HEK293 (cell line): ENCODE measurements at regions not wholly inside any gene's neighbourhood (a gene's known extent, or its start where the extent isn't known, plus 50 kb on each side); places are given as distances from the start of the nearest gene placed in this dataset.

Source experiments
- CTCF ChIA-PET: fragments of 350-600 bp; formaldehyde crosslinking; extraction: SDS; loops from one replicate; lab custom pipeline; 2021; ENCODE audit warnings: antibody characterized with exemption; lab: Yijun Ruan, JAX
- POLR2A ChIA-PET: fragments of 300-600 bp; formaldehyde crosslinking; extraction: SDS; loops from one replicate; lab custom pipeline; 2020; ENCODE audit warnings: antibody characterized with exemption, inconsistent platforms; lab: Yijun Ruan, JAX
- H3K27ac ChIP-seq: fragments of 200-500 bp; sonication (Bioruptor generic); 2 replicates; pipeline ENCODE4 v1.5.1; 2014; ENCODE audit warnings: low read depth, low read length, control low read depth, inconsistent platforms; ENCODE audit errors: extremely low read depth
- H3K36me3 ChIP-seq, 2 experiments: fragments of 200-500 bp in 1 of 2; sonication (Bioruptor generic) in 1 of 2; 1 replicate in 1 of 2; 2 replicates in 1 of 2; pipeline ENCODE4 v1.5.1; 2014 to 2017; ENCODE audit warnings: inconsistent platforms in 2 of 2, low read length in 2 of 2; ENCODE audit not compliant: control insufficient read depth in 2 of 2, insufficient read depth in 1 of 2
- H3K4me1 ChIP-seq: fragments of 200-500 bp; sonication (Bioruptor generic); 2 replicates; pipeline ENCODE4 v1.5.1; 2014; ENCODE audit warnings: mild to moderate bottlenecking, low read length, inconsistent platforms; ENCODE audit not compliant: control insufficient read depth, insufficient read depth
- H3K4me3 ChIP-seq: 2 replicates; pipeline ENCODE4 v1.5.1; 2011; ENCODE audit warnings: low read depth, mild to moderate bottlenecking, control low read depth, low read length, moderate library complexity
- H3K9me3 ChIP-seq: fragments of 200-500 bp; sonication (Bioruptor generic); 2 replicates; pipeline ENCODE4 v1.5.1; 2014; ENCODE audit warnings: low read depth, low read length, inconsistent platforms; ENCODE audit not compliant: control insufficient read depth, insufficient read depth
- GLI2 ChIP-seq: fragments of 450-650 bp; formaldehyde crosslinking; IDR thresholded peaks from 2 replicates; pipeline ENCODE4; 2017; ENCODE audit warnings: missing biosample characterization, missing genetic modification characterization, low read depth, borderline replicate concordance
- GLI4 ChIP-seq: fragments of 450-650 bp; formaldehyde crosslinking; IDR thresholded peaks from 2 replicates; pipeline ENCODE4 v1.5.1; 2016; ENCODE audit warnings: missing biosample characterization, missing genetic modification characterization
- MZF1 ChIP-seq: fragments of 450-650 bp; formaldehyde crosslinking; IDR thresholded peaks from 2 replicates; pipeline ENCODE4 v1.5.1; 2017; ENCODE audit warnings: missing biosample characterization, missing genetic modification characterization, borderline replicate concordance
- SCRT2 ChIP-seq: fragments of 450-650 bp; formaldehyde crosslinking; IDR thresholded peaks from 2 replicates; pipeline ENCODE4 v1.5.1; 2016; ENCODE audit warnings: missing biosample characterization, missing genetic modification characterization
- ZFP69B ChIP-seq: fragments of 450-650 bp; formaldehyde crosslinking; IDR thresholded peaks from 2 replicates; pipeline ENCODE4 v1.5.1; 2016; ENCODE audit warnings: missing biosample characterization, missing genetic modification characterization
- ZNF112 ChIP-seq: fragments of 450-650 bp; formaldehyde crosslinking; IDR thresholded peaks from 2 replicates; pipeline ENCODE4 v1.5.0; 2017; ENCODE audit warnings: missing biosample characterization, missing genetic modification characterization
- ZNF146 ChIP-seq: fragments of 450-650 bp; formaldehyde crosslinking; IDR thresholded peaks from 2 replicates; pipeline ENCODE4 v1.5.1; 2016; ENCODE audit warnings: missing biosample characterization, missing genetic modification characterization
- ZNF148 ChIP-seq: fragments of 450-650 bp; formaldehyde crosslinking; IDR thresholded peaks from 2 replicates; pipeline ENCODE4 v1.5.0; 2017; ENCODE audit warnings: missing biosample characterization, missing genetic modification characterization, borderline replicate concordance
- ZNF174 ChIP-seq: fragments of 450-650 bp; formaldehyde crosslinking; IDR thresholded peaks from 2 replicates; pipeline ENCODE4 v1.5.0; 2017; ENCODE audit warnings: missing biosample characterization, mild to moderate bottlenecking, missing genetic modification characterization
- ZNF175 ChIP-seq: fragments of 450-650 bp; formaldehyde crosslinking; IDR thresholded peaks from 2 replicates; pipeline ENCODE4 v1.5.1; 2016; ENCODE audit warnings: missing biosample characterization, missing genetic modification characterization
- ZNF184 ChIP-seq: fragments of 450-650 bp; IDR thresholded peaks from 2 replicates; pipeline ENCODE4 v1.5.1; 2018; ENCODE audit warnings: missing biosample characterization, mild to moderate bottlenecking, missing genetic modification characterization
- ZNF544 ChIP-seq: fragments of 450-650 bp; formaldehyde crosslinking; IDR thresholded peaks from 2 replicates; pipeline ENCODE4 v1.5.0; 2017; ENCODE audit warnings: missing biosample characterization, missing genetic modification characterization
- ZNF701 ChIP-seq: fragments of 450-650 bp; formaldehyde crosslinking; IDR thresholded peaks from 2 replicates; pipeline ENCODE4 v1.5.1; 2016; ENCODE audit warnings: missing biosample characterization, missing genetic modification characterization
- ZNF707 ChIP-seq: fragments of 450-650 bp; formaldehyde crosslinking; IDR thresholded peaks from 2 replicates; pipeline ENCODE4 v1.5.1; 2016; ENCODE audit warnings: missing biosample characterization, missing genetic modification characterization
- ZNF785 ChIP-seq: fragments of 450-650 bp; formaldehyde crosslinking; IDR thresholded peaks from 2 replicates; pipeline ENCODE4 v1.5.1; 2016; ENCODE audit warnings: missing biosample characterization, missing genetic modification characterization
- ZNF792 ChIP-seq: fragments of 450-650 bp; formaldehyde crosslinking; IDR thresholded peaks from 2 replicates; pipeline ENCODE4 v1.5.1; 2016; ENCODE audit warnings: missing biosample characterization, missing genetic modification characterization
- ZSCAN16 ChIP-seq: fragments of 450-650 bp; formaldehyde crosslinking; IDR thresholded peaks from 2 replicates; pipeline ENCODE4 v1.5.1; 2016; ENCODE audit warnings: missing biosample characterization, missing genetic modification characterization
- ZXDB ChIP-seq: fragments of 450-650 bp; formaldehyde crosslinking; IDR thresholded peaks from 2 replicates; pipeline ENCODE4 v1.5.1; 2016; ENCODE audit warnings: missing biosample characterization, missing genetic modification characterization
- TF ChIP-seq, protein P1 (sequence below): fragments of 450-650 bp; formaldehyde crosslinking; IDR thresholded peaks from 2 replicates; pipeline ENCODE4 v1.5.1; 2016; ENCODE audit warnings: missing biosample characterization, missing genetic modification characterization
- TF ChIP-seq, protein P2 (sequence below): fragments of 450-650 bp; formaldehyde crosslinking; IDR thresholded peaks from 2 replicates; pipeline ENCODE4 v1.5.1; 2016; ENCODE audit warnings: missing biosample characterization, missing genetic modification characterization
- TF ChIP-seq, protein P3 (sequence below): fragments of 450-650 bp; formaldehyde crosslinking; IDR thresholded peaks from 2 replicates; pipeline ENCODE4; 2016; ENCODE audit warnings: missing biosample characterization, missing genetic modification characterization

GRCh38 chr3:147471741-147472140, 62.6 kb downstream of the ZIC1 start:
- CTCF ChIA-PET, result no interaction called here
- H3K9me3 ChIP-seq, result no peaks in the 10 kb centered on the region
- POLR2A ChIA-PET, result no interaction called here
- H3K4me3 ChIP-seq, result no peak overlapping the region
- no peaks in the 10 kb centered on the region for H3K36me3 ChIP-seq
- no peak overlapping the region for H3K27ac ChIP-seq
- no peaks in the 10 kb centered on the region for H3K4me1 ChIP-seq
- TF ChIP-seq ZNF146 (tag by site-specific recombination) (peak; percentile 76; the same call in 1 of the 2 replicates), ZNF184 (no peak), ZNF701 (tag by site-specific recombination) (0 out of 2 replicates have a peak, but pooled peaks have one; percentile 30), ZNF175 (no peak), ZNF544 (no peak)
- TF ChIP-seq, protein P1, sequence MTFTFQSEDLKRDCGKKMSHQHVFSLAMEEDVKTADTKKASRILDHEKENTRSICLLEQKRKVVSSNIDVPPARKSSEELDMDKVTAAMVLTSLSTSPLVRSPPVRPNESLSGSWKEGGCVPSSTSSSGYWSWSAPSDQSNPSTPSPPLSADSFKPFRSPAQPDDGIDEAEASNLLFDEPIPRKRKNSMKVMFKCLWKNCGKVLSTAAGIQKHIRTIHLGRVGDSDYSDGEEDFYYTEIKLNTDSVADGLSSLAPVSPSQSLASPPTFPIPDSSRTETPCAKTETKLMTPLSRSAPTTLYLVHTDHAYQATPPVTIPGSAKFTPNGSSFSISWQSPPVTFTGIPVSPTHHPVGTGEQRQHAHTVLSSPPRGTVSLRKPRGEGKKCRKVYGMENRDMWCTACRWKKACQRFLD (tag by site-specific recombination), result no peak

- H3K4me3 ChIP-seq, result no peak overlapping the region
- no peak for TF ChIP-seq ZNF148 (tag by site-specific recombination)
- ChIA-PET CTCF (no interaction called here), POLR2A (no interaction called here)
- H3K9me3 ChIP-seq, result no peaks in the 10 kb centered on the region
- no peaks in the 10 kb centered on the region for H3K4me1 ChIP-seq
- H3K36me3 ChIP-seq, result no peaks in the 10 kb centered on the region
- no peak overlapping the region for H3K27ac ChIP-seq
These were observed 63.7 kb downstream of the ZIC1 start for GRCh38 chr3:147472846-147473245.

GRCh38 chr3:147483145-147483544, 74.0 kb downstream of the ZIC1 start:
- CTCF ChIA-PET, result no interaction called here
- no peaks in the 10 kb centered on the region for H3K36me3 ChIP-seq
- H3K9me3 ChIP-seq, result no peaks in the 10 kb centered on the region
- no peak overlapping the region for H3K4me3 ChIP-seq
- no peak overlapping the region for H3K27ac ChIP-seq
- POLR2A ChIA-PET, result no interaction called here
- TF ChIP-seq ZNF707 (tag by site-specific recombination) (no peak), ZNF792 (tag by site-specific recombination) (no peak), ZNF785 (tag by site-specific recombination) (no peak), ZNF112 (tag by site-specific recombination) (no peak), SCRT2 (tag by site-specific recombination) (no peak), GLI4 (tag by site-specific recombination) (no peak), ZXDB (tag by site-specific recombination) (no peak), ZNF174 (no peak), MZF1 (no peak), ZSCAN16 (tag by site-specific recombination) (no peak), GLI2 (tag by site-specific recombination) (no peak), ZFP69B (tag by site-specific recombination) (no peak)
- TF ChIP-seq, protein P2, sequence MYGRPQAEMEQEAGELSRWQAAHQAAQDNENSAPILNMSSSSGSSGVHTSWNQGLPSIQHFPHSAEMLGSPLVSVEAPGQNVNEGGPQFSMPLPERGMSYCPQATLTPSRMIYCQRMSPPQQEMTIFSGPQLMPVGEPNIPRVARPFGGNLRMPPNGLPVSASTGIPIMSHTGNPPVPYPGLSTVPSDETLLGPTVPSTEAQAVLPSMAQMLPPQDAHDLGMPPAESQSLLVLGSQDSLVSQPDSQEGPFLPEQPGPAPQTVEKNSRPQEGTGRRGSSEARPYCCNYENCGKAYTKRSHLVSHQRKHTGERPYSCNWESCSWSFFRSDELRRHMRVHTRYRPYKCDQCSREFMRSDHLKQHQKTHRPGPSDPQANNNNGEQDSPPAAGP (tag by site-specific recombination), result no peak
- TF ChIP-seq, protein P1 (tag by site-specific recombination), result no peak
- TF ChIP-seq, protein P3, sequence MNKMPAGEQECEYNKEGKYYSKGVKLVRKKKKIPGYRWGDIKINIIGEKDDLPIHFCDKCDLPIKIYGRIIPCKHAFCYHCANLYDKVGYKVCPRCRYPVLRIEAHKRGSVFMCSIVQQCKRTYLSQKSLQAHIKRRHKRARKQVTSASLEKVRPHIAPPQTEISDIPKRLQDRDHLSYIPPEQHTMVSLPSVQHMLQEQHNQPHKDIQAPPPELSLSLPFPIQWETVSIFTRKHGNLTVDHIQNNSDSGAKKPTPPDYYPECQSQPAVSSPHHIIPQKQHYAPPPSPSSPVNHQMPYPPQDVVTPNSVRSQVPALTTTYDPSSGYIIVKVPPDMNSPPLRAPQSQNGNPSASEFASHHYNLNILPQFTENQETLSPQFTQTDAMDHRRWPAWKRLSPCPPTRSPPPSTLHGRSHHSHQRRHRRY (tag by site-specific recombination), result no peak
- no peaks in the 10 kb centered on the region for H3K4me1 ChIP-seq
